ENCODE measurements at regions not wholly inside any gene's neighbourhood (a gene's known extent, or its start where the extent isn't known, plus 50 kb on each side); places are given as distances from the start of the nearest gene placed in this dataset.
"Not testable (repeated sequence)": the region's sequence is repeated elsewhere in the genome, so short reads cannot be mapped to it uniquely, and the experiment has no call there.

DNA sequence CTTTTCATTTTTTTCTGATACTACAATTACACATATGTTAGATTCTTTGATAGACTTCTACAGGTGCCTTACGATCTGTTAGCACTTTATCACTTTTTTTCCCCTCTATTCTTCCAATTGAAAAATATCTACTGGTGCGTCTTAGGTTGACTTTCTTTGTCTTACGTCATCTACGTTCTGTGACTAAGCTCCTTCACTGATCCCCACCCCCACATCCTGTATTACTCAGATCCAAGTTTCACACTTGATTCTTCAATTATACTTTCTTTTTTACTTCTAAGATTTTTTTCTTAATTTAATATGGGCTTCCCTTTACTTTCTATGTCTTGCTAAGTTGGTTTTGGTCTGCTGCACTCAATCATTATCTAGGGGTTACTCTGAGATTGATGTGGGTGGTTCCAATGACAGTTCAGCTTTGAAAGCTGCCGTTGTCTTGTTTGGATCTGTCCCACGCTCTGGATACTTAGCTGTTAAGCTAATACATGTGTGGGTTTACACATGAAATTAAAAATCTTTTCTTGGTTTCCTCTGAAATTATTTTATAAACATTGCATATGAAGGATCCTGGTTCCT is 1321.1 kb downstream of the RAPGEF2 start:
- H3K27me3 ChIP-seq (ENCODE audit: insufficient read depth, low read length, poor library complexity) = no peaks in the 10 kb centered on the region
- no peak overlapping the region for H3K9ac ChIP-seq (ENCODE audit: low read depth, low read length)
- no peak overlapping the region for H3K27ac ChIP-seq (ENCODE audit: low read length)
- no peaks in the 10 kb centered on the region for H4K20me1 ChIP-seq (ENCODE audit: insufficient read depth, low read length)
- no peaks in the 10 kb centered on the region for H3K4me1 ChIP-seq (ENCODE audit: insufficient read depth, low read length)
- ATAC-seq (ENCODE audit: insufficient read depth, low read depth) (no peak), DNase-seq (no peak)
- no peak overlapping the region for H3K4me2 ChIP-seq (ENCODE audit: insufficient read depth, low read length)
- H2AFZ ChIP-seq (ENCODE audit: low read depth, low read length) = no peak overlapping the region
- H3K79me2 ChIP-seq (ENCODE audit: insufficient read depth, low read length) = no peaks in the 10 kb centered on the region
- H3K4me3 ChIP-seq (ENCODE audit: low read depth in 1 of 2, low read length in 2 of 2) = no peak overlapping the region
- no peaks in the 10 kb centered on the region for H3K9me3 ChIP-seq (ENCODE audit: insufficient read depth, low read length, severe bottlenecking)
- H3K36me3 ChIP-seq (ENCODE audit: insufficient read depth, low read length) = no peaks in the 10 kb centered on the region
- TF ChIP-seq, protein P1, sequence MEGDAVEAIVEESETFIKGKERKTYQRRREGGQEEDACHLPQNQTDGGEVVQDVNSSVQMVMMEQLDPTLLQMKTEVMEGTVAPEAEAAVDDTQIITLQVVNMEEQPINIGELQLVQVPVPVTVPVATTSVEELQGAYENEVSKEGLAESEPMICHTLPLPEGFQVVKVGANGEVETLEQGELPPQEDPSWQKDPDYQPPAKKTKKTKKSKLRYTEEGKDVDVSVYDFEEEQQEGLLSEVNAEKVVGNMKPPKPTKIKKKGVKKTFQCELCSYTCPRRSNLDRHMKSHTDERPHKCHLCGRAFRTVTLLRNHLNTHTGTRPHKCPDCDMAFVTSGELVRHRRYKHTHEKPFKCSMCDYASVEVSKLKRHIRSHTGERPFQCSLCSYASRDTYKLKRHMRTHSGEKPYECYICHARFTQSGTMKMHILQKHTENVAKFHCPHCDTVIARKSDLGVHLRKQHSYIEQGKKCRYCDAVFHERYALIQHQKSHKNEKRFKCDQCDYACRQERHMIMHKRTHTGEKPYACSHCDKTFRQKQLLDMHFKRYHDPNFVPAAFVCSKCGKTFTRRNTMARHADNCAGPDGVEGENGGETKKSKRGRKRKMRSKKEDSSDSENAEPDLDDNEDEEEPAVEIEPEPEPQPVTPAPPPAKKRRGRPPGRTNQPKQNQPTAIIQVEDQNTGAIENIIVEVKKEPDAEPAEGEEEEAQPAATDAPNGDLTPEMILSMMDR (IDR thresholded peaks at IDR 0.05; ENCODE audit: borderline replicate concordance, extremely low read depth, low read length, poor library complexity, severe bottlenecking) = no peak
- no peak for TF ChIP-seq EZH2 (IDR thresholded peaks at IDR 0.05; ENCODE audit: borderline replicate concordance, low read depth, low read length, severe bottlenecking)

DNA sequence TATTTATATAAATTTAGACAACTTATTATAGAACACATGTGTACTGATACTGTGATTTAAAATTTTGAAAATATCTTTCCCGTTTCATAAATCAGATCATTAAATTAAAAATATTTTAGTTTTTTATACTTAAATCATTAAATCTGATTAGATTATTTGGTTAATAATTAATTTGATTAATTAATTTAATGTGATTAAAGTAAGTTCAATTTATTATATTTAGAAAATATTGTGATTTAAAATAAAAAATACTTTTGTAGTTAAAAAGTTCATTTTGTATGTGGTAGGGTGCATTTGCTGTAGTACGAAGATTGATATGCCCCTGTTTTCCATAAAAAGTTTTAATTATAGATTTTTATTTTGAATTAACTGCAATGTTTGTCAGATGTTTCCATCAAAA is 1323.4 kb downstream of the RAPGEF2 start:
- TF ChIP-seq, protein P1 (IDR thresholded peaks at IDR 0.05; ENCODE audit: borderline replicate concordance, extremely low read depth, low read length, poor library complexity, severe bottlenecking) = no peak
- no peak for TF ChIP-seq EZH2 (IDR thresholded peaks at IDR 0.05; ENCODE audit: borderline replicate concordance, low read depth, low read length, severe bottlenecking)
- Histone ChIP-seq H3K36me3 (ENCODE audit: insufficient read depth, low read length) (no peaks in the 10 kb centered on the region), H3K4me1 (ENCODE audit: insufficient read depth, low read length) (no peaks in the 10 kb centered on the region), H3K4me2 (ENCODE audit: insufficient read depth, low read length) (no peak overlapping the region), H4K20me1 (ENCODE audit: insufficient read depth, low read length) (no peaks in the 10 kb centered on the region), H2AFZ (ENCODE audit: low read depth, low read length) (no peak overlapping the region), H3K27ac (ENCODE audit: low read length) (no peak overlapping the region), H3K79me2 (ENCODE audit: insufficient read depth, low read length) (no peaks in the 10 kb centered on the region), H3K9me3 (ENCODE audit: insufficient read depth, low read length, severe bottlenecking) (no peaks in the 10 kb centered on the region), H3K27me3 (ENCODE audit: insufficient read depth, low read length, poor library complexity) (no peaks in the 10 kb centered on the region), H3K4me3 (ENCODE audit: low read depth in 1 of 2, low read length in 2 of 2) (no peak overlapping the region), H3K9ac (ENCODE audit: low read depth, low read length) (no peak overlapping the region)
- DNase-seq (no peak), ATAC-seq (ENCODE audit: insufficient read depth, low read depth) (no peak)

DNA sequence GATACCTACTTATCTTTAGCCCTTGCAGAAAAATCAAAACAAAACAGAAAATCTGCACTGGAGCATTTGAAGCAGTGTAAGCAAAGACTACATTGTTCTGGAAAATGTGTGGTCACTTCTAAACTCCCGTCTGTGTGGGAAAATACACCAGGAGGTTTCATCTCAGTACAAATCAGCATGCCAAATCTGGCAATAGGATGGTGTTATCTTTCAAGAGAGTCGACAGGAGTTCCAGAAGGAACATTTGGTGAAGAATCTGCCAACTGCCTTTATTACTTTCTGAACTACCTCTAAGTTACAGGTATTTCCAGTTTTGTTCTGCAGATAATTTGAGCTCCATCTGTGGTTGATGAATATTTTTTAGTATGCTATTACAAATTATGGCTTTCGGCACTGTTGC is 1348.0 kb downstream of the RAPGEF2 start:
- TF ChIP-seq, protein P1 (IDR thresholded peaks at IDR 0.05; ENCODE audit: borderline replicate concordance, extremely low read depth, low read length, poor library complexity, severe bottlenecking) = no peak
- TF ChIP-seq EZH2 (IDR thresholded peaks at IDR 0.05; ENCODE audit: borderline replicate concordance, low read depth, low read length, severe bottlenecking) = no peak
- ATAC-seq (ENCODE audit: insufficient read depth, low read depth) (no peak), DNase-seq (no peak)
- H4K20me1 ChIP-seq (ENCODE audit: insufficient read depth, low read length) = no peaks in the 10 kb centered on the region
- no peak overlapping the region for H3K4me3 ChIP-seq (ENCODE audit: low read depth in 1 of 2, low read length in 2 of 2)
- no peaks in the 10 kb centered on the region for H3K9me3 ChIP-seq (ENCODE audit: insufficient read depth, low read length, severe bottlenecking)
- H2AFZ ChIP-seq (ENCODE audit: low read depth, low read length) = no peak overlapping the region
- no peak overlapping the region for H3K9ac ChIP-seq (ENCODE audit: low read depth, low read length)
- no peaks in the 10 kb centered on the region for H3K79me2 ChIP-seq (ENCODE audit: insufficient read depth, low read length)
- H3K4me2 ChIP-seq (ENCODE audit: insufficient read depth, low read length) = no peak overlapping the region
- H3K27ac ChIP-seq (ENCODE audit: low read length) = no peak overlapping the region
- no peaks in the 10 kb centered on the region for H3K27me3 ChIP-seq (ENCODE audit: insufficient read depth, low read length, poor library complexity)
- no peaks in the 10 kb centered on the region for H3K4me1 ChIP-seq (ENCODE audit: insufficient read depth, low read length)
- H3K36me3 ChIP-seq (ENCODE audit: insufficient read depth, low read length) = no peaks in the 10 kb centered on the region

DNA sequence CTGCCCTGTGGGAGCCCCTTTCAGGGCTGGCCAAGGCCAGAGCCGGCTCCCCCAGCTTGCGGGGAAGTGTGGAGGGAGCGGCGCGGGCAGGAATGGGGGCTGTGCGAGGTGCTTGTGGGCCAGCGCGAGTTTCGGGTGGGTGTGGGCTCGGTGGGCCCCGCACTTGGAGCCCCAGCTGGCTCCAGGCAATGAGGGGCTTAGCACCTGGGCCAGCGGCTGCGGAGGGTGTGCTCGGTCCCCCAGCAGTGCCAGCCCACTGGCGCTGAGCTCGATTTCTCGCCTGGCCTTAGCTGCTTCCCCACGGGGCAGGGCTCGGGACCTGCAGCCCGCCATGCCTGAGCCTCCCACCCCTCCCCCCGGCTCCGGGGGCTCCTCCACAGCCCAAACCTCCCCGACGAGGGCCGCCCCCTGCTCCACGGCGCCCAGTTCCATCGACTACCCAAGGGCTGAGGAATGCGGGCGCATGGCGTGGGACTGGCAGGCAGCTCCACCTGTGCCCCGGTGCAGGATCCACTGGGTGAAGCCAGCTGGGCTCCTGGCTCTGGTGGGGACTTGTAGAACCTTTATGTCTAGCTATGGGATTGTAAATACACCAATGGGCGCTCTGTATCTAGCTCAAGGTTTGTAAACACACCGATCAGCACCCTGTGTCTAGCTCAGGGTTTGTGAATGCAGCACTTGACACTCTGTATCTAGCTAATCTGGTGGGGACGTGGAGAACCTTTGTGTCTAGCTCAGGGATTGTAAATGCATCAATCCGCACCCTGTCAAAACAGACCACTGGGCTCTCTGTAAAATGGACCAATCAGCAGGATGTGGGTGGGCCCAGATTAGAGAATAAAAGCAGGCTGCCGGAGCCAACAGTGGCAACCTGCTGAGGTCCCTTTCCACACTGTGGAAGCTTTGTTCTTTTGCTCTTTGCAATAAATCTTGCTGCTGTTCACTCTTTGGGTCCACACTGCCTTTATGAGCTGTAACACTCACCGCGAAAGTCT is 1379.1 kb downstream of the RAPGEF2 start:
- not testable (repeated sequence) for H3K9ac ChIP-seq (ENCODE audit: low read depth, low read length); H3K79me2 ChIP-seq (ENCODE audit: insufficient read depth, low read length); H2AFZ ChIP-seq (ENCODE audit: low read depth, low read length); H3K27ac ChIP-seq (ENCODE audit: low read length); H3K27me3 ChIP-seq (ENCODE audit: insufficient read depth, low read length, poor library complexity); H3K36me3 ChIP-seq (ENCODE audit: insufficient read depth, low read length); H3K9me3 ChIP-seq (ENCODE audit: insufficient read depth, low read length, severe bottlenecking); H4K20me1 ChIP-seq (ENCODE audit: insufficient read depth, low read length); H3K4me1 ChIP-seq (ENCODE audit: insufficient read depth, low read length); ATAC-seq (ENCODE audit: insufficient read depth, low read depth); DNase-seq; H3K4me2 ChIP-seq (ENCODE audit: insufficient read depth, low read length); H3K4me3 ChIP-seq (ENCODE audit: low read depth in 1 of 2, low read length in 2 of 2)
